Kidney tubule cell (primary cell): ENCODE measurements at regions not wholly inside any gene's neighbourhood (a gene's known extent, or its start where the extent isn't known, plus 50 kb on each side); places are given as distances from the start of the nearest gene placed in this dataset.

Source experiments
- DNase-seq: peaks from one replicate; pipeline ENCODE4 v3.0.0-alpha.2; 2018; ENCODE audit warnings: low spot score

DNA sequence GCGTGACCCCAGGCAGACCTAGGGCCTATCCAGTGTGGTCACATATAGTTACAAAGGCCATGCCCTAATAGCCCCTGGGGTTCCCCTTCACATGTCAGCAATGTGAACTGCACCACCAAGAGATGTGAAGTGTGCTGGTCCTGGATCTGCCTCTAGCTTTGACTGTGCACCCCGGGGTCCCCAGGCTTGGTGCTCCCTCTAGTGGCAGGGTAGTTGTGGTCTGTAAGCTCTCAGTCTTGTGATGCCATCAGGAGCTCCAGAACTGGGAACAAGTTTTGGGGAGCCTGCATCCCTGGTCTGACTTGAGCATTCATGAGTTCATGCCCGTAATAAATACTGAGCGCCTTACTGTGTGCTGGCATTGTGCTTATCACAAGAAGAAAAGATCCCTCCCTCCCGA, 143.4 kb downstream of the DHX35 start:
- DNase-seq, result no peak

DNA sequence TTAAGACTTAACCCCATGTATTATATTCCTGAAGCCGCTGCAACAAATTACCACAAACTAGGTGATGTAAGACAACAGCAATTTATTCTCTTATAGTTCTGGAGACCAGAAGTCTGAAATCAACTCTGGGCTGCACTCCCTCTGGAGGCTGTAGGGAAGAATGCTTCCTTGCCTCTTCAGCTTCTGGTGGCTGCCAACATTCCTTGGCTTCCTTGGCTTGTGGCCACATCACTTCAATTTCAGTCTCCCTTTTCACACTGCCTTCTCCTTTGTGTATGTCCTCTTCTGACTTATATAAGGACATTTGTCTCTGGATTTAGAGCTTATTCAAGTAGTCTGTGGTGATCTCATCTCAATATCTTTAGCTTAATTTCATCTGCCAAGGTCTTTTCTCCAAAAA, 141.6 kb downstream of the DHX35 start:
- no peak for DNase-seq

DNA sequence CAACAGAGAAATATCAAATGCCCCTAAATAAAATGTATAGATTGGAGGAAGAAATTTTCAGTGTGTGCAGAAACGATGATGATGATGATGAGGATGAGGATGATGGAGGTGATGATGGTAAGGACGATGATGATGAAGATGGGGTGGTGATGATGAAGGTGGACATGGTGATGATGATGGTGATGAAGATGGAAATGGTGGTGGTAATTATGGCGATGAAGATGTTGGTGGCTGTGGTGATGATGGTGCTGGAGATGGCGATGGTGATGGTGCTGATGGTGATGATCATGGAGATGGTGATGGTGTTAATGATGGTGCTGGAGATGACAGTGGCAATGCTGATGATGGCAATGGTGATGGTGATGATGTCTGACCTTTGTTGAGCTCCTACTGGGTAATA, 141.2 kb downstream of the DHX35 start:
- no peak for DNase-seq

DNA sequence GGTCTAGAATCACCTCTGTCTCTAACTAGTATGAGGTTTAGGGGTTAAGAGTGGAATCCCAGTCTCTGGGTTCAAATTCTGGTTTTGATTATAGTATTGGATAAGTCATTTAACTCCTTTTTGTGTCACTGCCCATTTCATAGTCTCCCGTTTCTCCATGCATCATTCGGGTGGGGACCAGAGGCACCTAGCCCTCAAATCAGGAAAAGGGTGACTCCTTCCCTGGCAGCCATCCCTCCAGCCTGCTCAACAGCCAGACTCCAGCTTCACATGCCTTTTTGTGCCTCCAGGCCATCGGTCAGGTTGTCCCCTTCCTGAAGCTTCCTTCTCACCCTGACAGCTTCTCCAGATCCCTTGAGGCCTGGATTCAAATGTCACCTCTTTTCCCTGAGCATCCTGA, 139.8 kb downstream of the DHX35 start:
- DNase-seq, result no peak

DNA sequence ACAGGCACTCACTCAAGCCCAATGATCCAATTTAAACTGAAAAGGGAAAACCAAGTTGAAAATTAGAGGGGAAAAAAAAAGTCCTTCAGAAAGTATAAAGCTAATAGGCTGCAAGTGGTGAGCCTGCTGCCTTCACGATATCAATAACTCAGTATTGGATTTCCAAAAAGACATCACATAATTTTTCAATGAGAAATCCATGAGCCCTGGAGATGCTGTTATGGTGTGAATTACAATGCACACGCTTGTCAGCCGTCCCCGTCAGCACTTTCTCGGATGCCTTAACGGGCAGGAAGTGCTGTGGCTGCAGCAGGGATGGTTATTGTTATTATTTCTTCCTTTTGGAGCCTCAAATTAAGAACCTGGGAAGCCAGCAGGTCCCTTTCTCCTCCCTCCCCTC, 138.5 kb downstream of the DHX35 start:
- no peak for DNase-seq

DNA sequence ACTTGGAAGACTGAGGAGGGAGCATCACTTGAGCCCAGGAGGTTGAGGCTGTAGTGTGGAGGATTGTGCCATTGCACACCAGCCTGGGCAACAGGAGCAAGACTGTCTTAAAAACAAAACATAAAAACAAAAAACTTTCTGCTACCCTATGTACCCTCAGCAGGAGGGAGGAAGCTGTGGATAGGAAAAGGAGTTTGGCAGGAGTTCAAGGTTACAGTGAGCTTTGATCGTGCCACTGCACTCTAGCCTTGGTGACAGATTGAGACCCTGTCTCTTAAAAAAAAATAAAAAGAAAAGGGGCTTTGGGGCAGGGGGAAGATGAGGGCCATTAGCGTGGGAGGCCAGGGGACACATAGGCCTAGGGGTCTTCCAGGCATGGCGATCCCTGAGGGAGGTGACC, 135.7 kb downstream of the DHX35 start:
- DNase-seq, result no peak

GRCh38 chr20:39095870-39096269, 133.7 kb downstream of the DHX35 start:
- no peak for DNase-seq

DNA sequence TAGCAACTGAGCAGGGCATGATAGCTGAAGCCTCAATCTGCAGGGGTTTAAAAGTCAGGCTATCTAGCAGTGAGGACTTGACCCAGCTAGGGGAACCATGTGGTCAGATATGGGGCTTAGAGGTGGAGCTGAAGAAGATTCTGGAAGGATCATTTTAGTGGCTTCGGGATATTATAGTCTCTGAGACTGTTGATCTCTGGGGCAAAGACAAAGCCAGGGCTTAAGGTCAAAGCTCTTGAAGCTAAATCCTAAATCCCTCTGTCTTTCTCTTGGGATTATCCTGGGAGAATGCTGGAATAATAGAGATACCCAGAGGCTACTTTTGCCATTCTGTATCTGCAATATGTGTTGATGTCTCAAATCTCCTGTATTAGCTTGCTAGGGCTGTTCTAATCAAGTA, 132.2 kb downstream of the DHX35 start:
- DNase-seq, result no peak

DNA sequence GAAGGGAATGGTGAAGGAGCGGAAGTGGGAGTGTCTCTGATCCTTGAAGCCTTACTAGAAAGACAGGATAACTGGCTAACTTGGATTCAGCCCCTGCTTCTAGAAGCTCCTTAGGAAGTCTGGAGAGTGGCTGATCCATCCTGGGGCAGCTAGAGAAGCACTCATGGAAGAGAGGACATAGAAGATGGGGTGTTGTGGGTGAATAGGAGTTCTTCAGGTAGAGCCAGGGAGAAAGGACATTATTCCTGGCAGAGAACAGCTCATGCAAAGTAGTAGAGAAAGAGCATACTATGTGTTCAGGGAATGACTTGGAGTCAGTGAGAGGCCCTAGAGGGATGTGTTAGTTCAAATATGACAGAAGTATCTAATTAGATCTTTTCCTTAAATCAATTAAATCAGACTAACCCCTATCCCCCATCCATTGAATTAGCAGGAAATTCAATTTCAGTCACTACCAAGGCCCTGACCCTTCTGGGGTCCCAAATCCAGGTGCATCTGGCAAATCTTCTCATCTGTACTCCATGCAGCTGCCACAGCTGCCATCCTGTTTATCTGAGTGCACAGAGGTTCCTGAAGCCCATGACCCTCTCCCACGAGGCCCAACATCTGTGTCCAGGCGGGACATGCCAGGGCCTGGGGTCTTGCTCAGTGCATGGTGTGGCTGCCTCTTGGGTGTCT, 130.7 kb downstream of the DHX35 start:
- DNase-seq, result no peak

DNA sequence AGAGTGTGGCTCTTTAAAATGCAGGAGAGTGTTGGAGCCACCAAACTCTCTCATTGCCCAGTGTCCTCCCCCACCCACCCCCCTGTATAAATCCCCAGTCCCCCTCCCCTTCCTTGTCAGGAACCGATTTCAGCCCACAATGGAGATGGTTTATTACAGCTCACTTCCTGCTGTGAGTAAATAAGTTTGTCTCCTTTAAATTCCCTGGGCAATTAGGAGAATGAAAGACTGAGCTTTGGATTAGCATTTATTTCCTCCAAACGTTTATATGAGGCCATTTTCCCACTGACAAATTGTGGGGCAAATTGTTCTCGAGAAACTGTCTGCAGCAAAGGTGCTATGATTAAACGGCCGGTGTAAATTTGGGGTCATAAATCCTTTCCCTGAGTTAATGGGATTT, 128.8 kb downstream of the DHX35 start:
- no peak for DNase-seq

DNA sequence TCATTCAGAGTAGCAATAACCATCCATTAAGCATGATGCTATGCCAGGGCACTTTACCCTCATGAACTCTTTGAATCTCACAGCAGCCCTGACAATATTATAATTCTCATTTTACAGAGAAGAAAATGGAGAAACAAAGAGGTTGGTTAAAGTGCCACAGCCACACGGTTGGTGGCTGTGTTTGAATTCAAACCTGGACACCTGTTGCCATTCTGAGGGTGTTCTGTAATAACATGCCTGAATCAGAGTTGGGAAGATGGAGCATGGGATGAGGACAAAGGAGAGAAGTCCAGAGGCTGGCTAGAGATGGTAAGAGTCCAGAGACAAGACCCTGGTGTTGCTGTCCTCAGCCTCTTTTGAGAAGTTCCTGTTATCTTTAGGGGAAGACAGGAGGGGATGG, 127.7 kb downstream of the DHX35 start:
- DNase-seq, result no peak
